Testis (tissue), 2 donors: ENCODE measurements at regions not wholly inside any gene's neighbourhood (a gene's known extent, or its start where the extent isn't known, plus 50 kb on each side); places are given as distances from the start of the nearest gene placed in this dataset.

Experiments
- CTCF ChIP-seq, 3 experiments: fragments of 450-650 bp in 2 of 3; fragments of 200-600 bp in 1 of 3; sonication (generic) in 1 of 3; IDR thresholded peaks; one replicate each; pipeline ENCODE4 v1.5.1; 2016 to 2019; ENCODE audit warnings: antibody characterized with exemption in 3 of 3, mild to moderate bottlenecking in 2 of 3, moderate library complexity in 1 of 3
- POLR2A ChIP-seq: fragments of 450-650 bp; IDR thresholded peaks from one replicate; pipeline ENCODE4 v1.6.1; 2017; ENCODE audit warnings: antibody characterized with exemption, mild to moderate bottlenecking, moderate library complexity

- TF ChIP-seq POLR2A = no peak
- no peak for TF ChIP-seq CTCF (IDR thresholded peaks at IDR 0.05)
Observed at GRCh38 chr11:87401653-87402052, 363.9 kb downstream of the TMEM135 start.
